Central memory CD8-positive, alpha-beta T cell (primary cell): ENCODE measurements at regions not wholly inside any gene's neighbourhood (a gene's known extent, or its start where the extent isn't known, plus 50 kb on each side); places are given as distances from the start of the nearest gene placed in this dataset.

ENCODE experiments used
- ATAC-seq: fragments of 150-1000 bp; cut with Tn5 transposase; replicated peaks from 2 replicates; pipeline ENCODE4 v1.10.0; 2022; ENCODE audit warnings: mild to moderate bottlenecking, moderate FRiP score, moderate number of reproducible peaks; ENCODE audit not compliant: poor library complexity, severe bottlenecking; ENCODE audit errors: extremely low read depth
- DNase-seq, 2 donors: peaks; one replicate each; pipeline ENCODE4 v3.0.0; 2021; ENCODE audit warnings: low spot score in 2 of 2
- H3K27ac Mint-ChIP-seq: one replicate; pipeline ENCODE4 v1.8.0; 2022; ENCODE audit warnings: low read depth, mild to moderate bottlenecking, moderate library complexity, mixed read lengths
- H3K27me3 Mint-ChIP-seq: one replicate; pipeline ENCODE4 v1.8.0; 2022; ENCODE audit warnings: mixed read lengths
- H3K36me3 Mint-ChIP-seq: one replicate; pipeline ENCODE4 v1.8.0; 2022; ENCODE audit warnings: mild to moderate bottlenecking, moderate library complexity, mixed read lengths; ENCODE audit not compliant: insufficient read depth
- H3K4me1 Mint-ChIP-seq: one replicate; pipeline ENCODE4 v1.8.0; 2022; ENCODE audit warnings: mixed read lengths
- H3K4me3 Mint-ChIP-seq: one replicate; pipeline ENCODE4 v1.8.0; 2022; ENCODE audit warnings: mild to moderate bottlenecking, moderate library complexity, mixed read lengths
- H3K9me3 Mint-ChIP-seq: one replicate; pipeline ENCODE4 v1.8.0; 2022; ENCODE audit warnings: mixed read lengths

DNA sequence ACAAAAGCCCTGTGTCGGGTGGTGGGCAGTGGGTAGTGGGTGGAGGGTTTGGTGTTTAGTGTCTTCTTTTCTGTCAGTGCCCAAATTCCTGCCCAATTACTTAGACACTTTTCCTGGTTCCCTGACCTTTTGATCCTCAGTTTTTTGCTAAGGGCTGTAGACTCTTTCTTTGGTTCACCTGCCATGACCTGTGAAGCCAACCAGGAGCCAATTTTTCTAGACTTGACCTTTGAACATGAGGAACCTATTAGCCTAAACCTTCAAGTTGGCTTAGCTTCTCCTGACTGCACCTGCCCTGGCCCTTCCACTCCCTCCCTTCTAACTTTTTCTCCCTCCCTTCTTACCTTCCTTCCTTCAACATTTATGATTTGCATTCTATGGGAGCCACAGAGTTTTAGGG, 94.5 kb downstream of the MID1IP1 start:
- no peak for DNase-seq
- Mint-ChIP-seq H3K4me1 (no peaks in the 10 kb centered on the region), H3K9me3 (no peaks in the 10 kb centered on the region), H3K36me3 (peaks cover 1% of the 10 kb centered on the region), H3K27me3 (no peaks in the 10 kb centered on the region), H3K4me3 (no peak overlapping the region), H3K27ac (no peak overlapping the region)
- ATAC-seq: no peak

DNA sequence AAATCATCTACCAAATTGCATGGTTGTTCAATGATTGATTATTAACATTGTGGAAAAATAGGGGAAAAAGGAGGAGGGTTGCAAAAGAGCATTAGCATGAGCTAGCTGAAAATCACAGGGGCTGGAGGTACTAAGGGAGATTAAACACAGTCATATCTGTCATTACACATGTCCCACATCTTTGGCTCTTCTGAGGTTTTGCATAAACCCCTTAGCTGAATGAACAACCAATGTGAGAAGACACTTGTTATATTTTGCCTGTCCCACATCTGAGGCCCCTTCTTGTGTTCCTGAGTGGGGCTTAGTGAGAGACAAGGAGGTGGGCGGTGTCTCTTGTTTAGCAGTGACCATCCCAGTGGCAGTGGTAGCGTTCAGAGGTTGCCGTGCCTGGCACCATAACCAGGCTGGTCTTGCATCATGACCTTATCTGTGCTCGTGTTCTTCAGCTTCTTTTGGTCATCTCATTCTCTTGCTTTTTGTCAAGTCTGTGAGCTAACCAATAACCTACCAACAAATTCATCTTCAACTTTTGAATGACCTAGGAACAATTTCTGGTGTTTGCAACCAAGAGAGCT, 95.6 kb downstream of the MID1IP1 start:
- no peak for ATAC-seq
- Mint-ChIP-seq H3K36me3 (peaks cover 1% of the 10 kb centered on the region), H3K4me3 (no peak overlapping the region), H3K9me3 (no peaks in the 10 kb centered on the region), H3K27ac (no peak overlapping the region), H3K27me3 (no peaks in the 10 kb centered on the region), H3K4me1 (no peaks in the 10 kb centered on the region)
- DNase-seq: no peak

DNA sequence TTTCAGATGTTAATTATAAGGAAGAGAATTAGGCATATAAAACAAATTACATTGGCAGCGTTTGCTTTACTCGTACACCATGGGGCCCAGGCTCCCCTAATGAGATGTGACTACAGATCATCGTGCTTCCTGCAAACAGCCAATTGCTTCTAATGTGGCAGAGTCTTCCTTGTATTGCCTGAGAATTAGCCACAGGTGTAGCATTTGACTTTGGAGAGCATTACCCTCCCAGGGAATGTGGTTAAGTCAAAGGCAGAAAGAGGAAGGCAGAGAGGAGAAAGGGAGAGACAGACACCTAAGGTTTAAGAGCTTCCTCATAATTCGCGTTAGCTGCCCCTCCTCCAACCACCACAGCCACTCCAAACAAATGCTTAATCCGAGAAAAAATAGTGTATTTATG, 97.0 kb downstream of the MID1IP1 start:
- no peak overlapping the region for H3K4me3 Mint-ChIP-seq
- DNase-seq (no peak), ATAC-seq (no peak)
- no peaks in the 10 kb centered on the region for H3K9me3 Mint-ChIP-seq
- H3K27ac Mint-ChIP-seq: no peak overlapping the region
- H3K4me1 Mint-ChIP-seq: no peaks in the 10 kb centered on the region
- no peaks in the 10 kb centered on the region for H3K36me3 Mint-ChIP-seq
- H3K27me3 Mint-ChIP-seq: no peaks in the 10 kb centered on the region

DNA sequence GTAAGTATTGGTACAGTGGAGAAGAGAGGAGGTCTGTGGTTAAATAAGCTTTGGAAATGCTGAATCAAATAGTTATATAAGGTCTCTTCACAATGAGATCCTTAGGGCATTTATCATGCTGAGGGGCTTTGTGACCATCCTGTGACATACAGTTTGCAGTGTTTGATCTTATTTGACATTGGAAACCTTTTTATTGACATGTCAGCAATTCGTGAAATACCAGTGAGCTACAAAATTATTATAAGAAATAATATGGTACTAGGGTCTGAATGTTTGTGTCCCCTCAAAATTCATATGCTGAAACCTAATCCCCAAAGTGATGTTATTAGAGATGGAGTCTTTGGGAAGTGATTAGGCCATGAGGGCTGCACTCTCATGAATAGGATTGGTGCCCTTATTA, 98.4 kb downstream of the MID1IP1 start:
- Mint-ChIP-seq H3K27ac (no peak overlapping the region), H3K27me3 (no peaks in the 10 kb centered on the region), H3K4me1 (peaks cover 5% of the 10 kb centered on the region), H3K9me3 (no peaks in the 10 kb centered on the region), H3K4me3 (no peak overlapping the region), H3K36me3 (no peaks in the 10 kb centered on the region)
- ATAC-seq: no peak
- DNase-seq: no peak

DNA sequence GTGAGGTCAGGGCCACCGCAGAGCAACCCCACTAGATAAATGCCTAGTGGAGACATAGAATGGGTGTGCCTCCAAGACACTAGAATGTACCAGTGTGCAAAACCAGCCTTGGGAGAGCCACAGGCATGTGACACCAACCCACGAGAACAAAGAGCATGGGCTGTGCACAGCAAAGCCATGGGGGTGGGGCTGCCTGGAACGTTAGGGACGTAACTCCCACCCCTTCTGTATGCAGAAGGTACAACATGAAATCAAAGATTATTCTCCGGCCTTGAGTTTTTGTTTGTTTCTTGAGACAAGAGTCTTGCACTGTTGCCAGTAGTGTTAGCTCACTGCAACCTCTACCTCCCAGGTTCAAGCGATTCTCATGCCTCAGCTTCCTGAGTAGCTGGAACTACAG, 99.5 kb downstream of the MID1IP1 start:
- Mint-ChIP-seq H3K36me3 (no peaks in the 10 kb centered on the region), H3K4me3 (no peak overlapping the region), H3K9me3 (no peaks in the 10 kb centered on the region), H3K27me3 (no peaks in the 10 kb centered on the region), H3K27ac (no peak overlapping the region), H3K4me1 (peaks cover 9% of the 10 kb centered on the region)
- ATAC-seq (no peak), DNase-seq (no peak)

DNA sequence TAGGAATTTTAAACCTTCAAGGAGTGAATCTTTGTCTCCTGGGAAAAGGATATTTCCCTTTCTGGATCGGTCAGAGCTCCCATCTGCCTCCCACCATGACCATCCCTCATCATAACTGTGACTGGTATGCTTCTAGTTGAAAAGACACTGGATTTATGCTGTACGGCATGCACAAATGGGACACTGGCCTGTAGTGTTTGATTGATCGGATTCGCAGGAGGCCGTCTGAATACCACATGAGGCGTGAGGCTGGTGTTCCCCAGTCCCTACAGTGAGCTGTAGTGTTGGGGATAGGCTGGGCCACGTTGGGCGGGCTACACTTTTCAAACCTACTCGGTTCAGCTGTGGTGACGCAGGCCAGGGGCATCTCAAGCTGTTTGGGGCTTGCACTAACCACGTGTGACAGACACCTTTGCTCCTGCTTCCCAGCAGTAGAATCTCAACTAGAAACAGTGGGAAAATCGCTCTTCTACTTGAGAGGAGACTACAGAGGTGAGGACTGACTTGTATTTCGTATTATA, 101.8 kb downstream of the MID1IP1 start:
- no peaks in the 10 kb centered on the region for H3K9me3 Mint-ChIP-seq
- ATAC-seq: no peak
- peaks cover 18% of the 10 kb centered on the region for H3K4me1 Mint-ChIP-seq
- H3K27me3 Mint-ChIP-seq: no peaks in the 10 kb centered on the region
- DNase-seq: no peak
- H3K27ac Mint-ChIP-seq: no peak overlapping the region
- H3K4me3 Mint-ChIP-seq: no peak overlapping the region
- no peaks in the 10 kb centered on the region for H3K36me3 Mint-ChIP-seq

DNA sequence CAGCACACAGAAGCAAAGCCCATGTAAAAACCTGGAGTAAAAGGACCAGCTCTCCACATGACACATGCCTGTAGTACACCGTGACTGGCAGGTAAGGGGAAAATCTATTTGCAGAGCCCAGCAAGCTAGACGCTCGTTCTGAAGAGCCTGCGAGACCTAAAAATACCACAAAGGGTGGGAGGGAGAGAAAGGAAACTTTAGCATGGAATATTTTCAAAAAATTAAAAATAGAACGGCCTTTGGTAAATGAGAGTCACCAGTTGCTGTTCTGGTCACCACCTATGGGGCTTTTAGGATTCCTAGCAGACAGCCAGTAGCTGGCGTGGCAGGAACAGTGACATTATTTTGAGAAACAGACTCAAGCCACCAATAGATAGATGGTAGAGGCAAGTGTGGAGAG, 115.5 kb downstream of the MID1IP1 start:
- DNase-seq (no peak), ATAC-seq (no peak)
- Mint-ChIP-seq H3K4me3 (no peak overlapping the region), H3K36me3 (no peaks in the 10 kb centered on the region), H3K27me3 (no peaks in the 10 kb centered on the region), H3K4me1 (no peaks in the 10 kb centered on the region), H3K27ac (peak overlapping the region; percentile 65), H3K9me3 (no peaks in the 10 kb centered on the region)

DNA sequence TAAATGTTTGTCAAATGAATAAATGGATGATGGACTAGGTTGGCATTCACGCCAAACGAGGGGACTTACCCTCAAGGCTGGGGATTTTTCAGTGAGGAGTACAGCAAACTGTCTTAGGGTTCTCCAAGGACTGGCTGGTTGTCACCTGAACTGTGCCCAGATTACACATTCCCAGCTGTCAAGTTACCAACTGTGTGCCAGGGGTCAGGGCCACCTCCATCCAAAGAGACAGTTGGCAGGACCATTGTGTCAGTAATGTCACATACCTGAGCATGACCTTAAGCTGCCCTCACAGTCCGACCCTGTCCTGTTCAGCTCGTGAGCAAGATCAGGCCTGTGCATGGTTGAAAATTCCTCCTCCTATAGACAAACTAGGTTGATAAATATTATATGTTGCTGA, 116.7 kb downstream of the MID1IP1 start:
- no peak for ATAC-seq
- no peaks in the 10 kb centered on the region for H3K4me1 Mint-ChIP-seq
- no peaks in the 10 kb centered on the region for H3K9me3 Mint-ChIP-seq
- no peak for DNase-seq
- no peak overlapping the region for H3K27ac Mint-ChIP-seq
- H3K36me3 Mint-ChIP-seq: no peaks in the 10 kb centered on the region
- no peaks in the 10 kb centered on the region for H3K27me3 Mint-ChIP-seq
- no peak overlapping the region for H3K4me3 Mint-ChIP-seq

DNA sequence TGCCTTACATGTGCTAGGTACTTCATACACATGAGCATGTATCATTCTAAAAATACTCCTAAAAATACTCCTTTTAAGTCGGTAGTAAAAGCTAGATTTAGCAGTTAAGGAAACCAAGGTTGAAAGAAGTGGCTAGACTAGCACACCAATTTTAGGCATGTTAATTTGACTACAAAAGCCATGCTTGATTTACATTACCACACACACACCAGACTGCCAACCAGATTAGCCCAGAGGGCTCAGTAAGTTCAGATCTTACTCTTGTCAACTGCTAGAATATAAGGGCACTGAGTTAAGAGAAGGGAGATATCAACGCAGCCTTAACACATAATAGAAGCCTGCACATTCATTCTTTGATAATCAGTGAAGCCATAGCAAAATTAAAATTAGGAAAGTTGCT, 117.9 kb downstream of the MID1IP1 start:
- no peak for ATAC-seq
- H3K27ac Mint-ChIP-seq: no peak overlapping the region

DNA sequence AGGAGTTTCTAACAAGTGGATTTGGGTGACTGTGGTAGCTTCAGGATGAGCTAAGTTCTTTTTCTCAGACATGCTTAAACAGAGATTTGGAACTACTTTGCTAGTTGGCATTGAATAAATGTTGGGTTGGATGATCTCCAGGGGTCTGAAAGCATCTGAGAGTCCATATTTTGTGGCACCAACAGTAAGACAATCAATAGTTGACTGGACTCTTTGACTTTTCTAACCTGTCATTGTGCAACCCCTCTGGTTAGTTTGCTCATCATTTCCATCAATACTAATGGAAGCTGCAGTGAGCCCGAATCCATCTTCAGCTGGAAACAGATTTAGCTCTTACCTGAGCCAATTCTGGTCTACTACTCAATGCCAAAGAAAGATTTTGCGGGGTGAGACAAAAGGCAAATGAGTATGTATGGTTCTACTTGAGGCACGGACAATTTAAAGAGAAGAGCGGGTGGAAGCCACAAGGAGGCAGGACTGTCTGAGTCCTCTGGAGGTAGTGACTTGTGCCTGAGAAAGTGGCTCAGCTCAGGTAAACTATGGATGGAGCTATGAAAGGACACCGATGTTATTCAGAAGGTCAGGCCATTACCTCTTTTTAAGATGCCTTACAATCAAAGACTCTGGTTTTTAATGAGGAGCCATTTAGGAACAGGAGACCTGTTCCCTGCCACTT, 118.7 kb downstream of the MID1IP1 start:
- ATAC-seq (no peak), DNase-seq (no peak)
- H3K4me3 Mint-ChIP-seq: no peak overlapping the region
- H3K4me1 Mint-ChIP-seq: no peaks in the 10 kb centered on the region
- H3K36me3 Mint-ChIP-seq: no peaks in the 10 kb centered on the region
- no peaks in the 10 kb centered on the region for H3K9me3 Mint-ChIP-seq
- H3K27ac Mint-ChIP-seq: no peak overlapping the region
- H3K27me3 Mint-ChIP-seq: no peaks in the 10 kb centered on the region

More for the DNA sequence above, 117.9 kb downstream of the MID1IP1 start:
- H3K36me3 Mint-ChIP-seq: no peaks in the 10 kb centered on the region
- H3K27me3 Mint-ChIP-seq: no peaks in the 10 kb centered on the region
- no peak overlapping the region for H3K4me3 Mint-ChIP-seq
- DNase-seq: no peak
- no peaks in the 10 kb centered on the region for H3K9me3 Mint-ChIP-seq
- no peaks in the 10 kb centered on the region for H3K4me1 Mint-ChIP-seq

DNA sequence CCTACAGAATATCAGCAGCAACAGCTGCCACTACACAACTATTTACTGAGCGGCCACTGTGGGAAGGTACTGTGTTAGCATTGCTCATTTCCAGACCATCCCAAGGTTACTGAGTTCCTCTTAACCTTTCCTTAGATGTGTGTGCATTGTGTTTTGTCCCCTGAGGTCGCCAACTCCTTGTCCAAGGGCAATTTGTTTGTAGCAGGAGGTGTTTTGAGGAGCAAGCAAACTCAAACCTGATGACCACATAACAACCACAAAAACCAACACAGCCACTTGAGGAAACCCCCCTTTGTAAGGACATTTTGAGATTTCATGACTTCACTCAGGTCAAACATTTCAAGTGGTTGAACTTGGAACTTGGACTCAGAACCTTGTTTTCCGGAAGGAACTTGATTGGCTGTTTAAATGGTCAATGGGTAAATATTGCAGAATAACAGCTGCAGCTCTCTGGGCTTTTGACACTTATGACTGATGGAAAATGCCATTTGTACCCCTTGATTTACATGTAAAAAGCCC, 122.3 kb downstream of the MID1IP1 start:
- no peak overlapping the region for H3K27ac Mint-ChIP-seq
- no peaks in the 10 kb centered on the region for H3K27me3 Mint-ChIP-seq
- no peak overlapping the region for H3K4me3 Mint-ChIP-seq
- no peaks in the 10 kb centered on the region for H3K4me1 Mint-ChIP-seq
- H3K36me3 Mint-ChIP-seq: peaks cover 2% of the 10 kb centered on the region
- ATAC-seq (no peak), DNase-seq (no peak)
- H3K9me3 Mint-ChIP-seq: no peaks in the 10 kb centered on the region

DNA sequence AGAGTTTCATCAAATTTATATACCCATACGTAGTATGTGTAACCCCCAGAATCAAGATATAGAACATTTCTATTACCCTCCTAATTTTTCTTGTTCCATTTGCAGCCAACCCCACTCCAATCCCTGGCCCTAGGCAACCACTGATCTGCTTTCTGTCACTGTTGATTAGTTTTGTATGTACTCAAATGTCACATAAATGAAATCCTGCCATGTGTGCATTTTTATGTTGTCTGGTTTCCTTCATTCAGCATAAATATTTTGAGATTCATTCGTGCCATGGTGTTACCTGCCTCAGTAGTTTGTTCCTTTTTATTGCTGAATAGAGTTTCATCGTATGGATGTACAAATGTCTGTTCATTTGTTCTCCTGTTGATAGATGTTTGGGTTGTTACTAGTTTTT, 126.3 kb downstream of the MID1IP1 start:
- DNase-seq: no peak
- Mint-ChIP-seq H3K36me3 (peaks cover 2% of the 10 kb centered on the region), H3K4me1 (no peaks in the 10 kb centered on the region), H3K9me3 (no peaks in the 10 kb centered on the region), H3K4me3 (no peak overlapping the region), H3K27ac (no peak overlapping the region), H3K27me3 (no peaks in the 10 kb centered on the region)
- no peak for ATAC-seq

DNA sequence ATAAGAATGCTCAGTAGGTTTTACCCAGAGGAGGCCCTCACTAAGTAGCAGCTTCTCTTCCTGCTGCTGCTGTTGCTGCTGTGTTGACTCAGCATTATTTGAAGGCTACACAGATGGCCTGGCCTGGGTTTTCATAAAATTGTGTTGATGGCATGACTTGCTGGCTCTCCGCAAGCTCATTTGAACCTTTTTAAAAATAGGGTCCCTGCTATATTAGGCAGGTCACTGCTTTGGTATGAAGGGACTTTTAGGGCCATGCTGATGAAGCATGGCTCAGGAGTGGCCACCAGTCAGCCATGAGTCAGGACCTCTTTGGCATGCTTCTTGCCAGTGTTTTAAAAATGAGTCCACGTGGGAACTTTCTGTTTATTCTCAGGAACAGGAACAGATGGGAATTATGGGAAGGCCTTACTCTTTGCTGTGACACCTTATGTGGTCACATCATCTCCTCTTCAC, 128.7 kb downstream of the MID1IP1 start:
- H3K4me3 Mint-ChIP-seq: no peak overlapping the region
- H3K36me3 Mint-ChIP-seq: peaks cover 2% of the 10 kb centered on the region
- no peak for ATAC-seq
- H3K27ac Mint-ChIP-seq: no peak overlapping the region
- no peaks in the 10 kb centered on the region for H3K9me3 Mint-ChIP-seq
- H3K4me1 Mint-ChIP-seq: no peaks in the 10 kb centered on the region
- no peak for DNase-seq
- no peaks in the 10 kb centered on the region for H3K27me3 Mint-ChIP-seq
